Right lobe of liver (tissue), 6 donors: ENCODE measurements at regions not wholly inside any gene's neighbourhood (a gene's known extent, or its start where the extent isn't known, plus 50 kb on each side); places are given as distances from the start of the nearest gene placed in this dataset.

Experiments
- ATAC-seq, 4 donors: fragments of 200-7000 bp; cut with Tn5 transposase; one replicate each; pipeline ENCODE4 v1.9.1; 2020; ENCODE audit warnings: mild to moderate bottlenecking in 4 of 4, moderate library complexity in 4 of 4
- DNase-seq, 3 donors: peaks; one replicate each; pipeline ENCODE4 v3.0.0-alpha.2; 2020
- H3K27ac ChIP-seq, 3 donors: fragments of 200-600 bp; one replicate each; pipeline ENCODE4 v1.8.0; 2022
- H3K27me3 ChIP-seq, 2 donors: fragments of 200-600 bp; one replicate each; pipeline ENCODE4 v1.8.0; 2022
- H3K36me3 ChIP-seq, 4 donors: fragments of 200-600 bp; sonication (generic) in 1 of 4; one replicate each; pipeline versions ENCODE4 v1.5.1 to v1.8.0; 2017 to 2022; ENCODE audit warnings: control low read depth in 1 of 4
- H3K4me1 ChIP-seq, 4 donors: fragments of 200-600 bp; sonication (generic) in 1 of 4; one replicate each; pipeline versions ENCODE4 v1.5.1 to v1.8.0; 2017 to 2022; ENCODE audit warnings: control low read depth in 1 of 4
- H3K4me3 ChIP-seq, 3 donors: fragments of 200-600 bp; one replicate each; pipeline ENCODE4 v1.8.0; 2022
- H3K9me3 ChIP-seq, 4 donors: fragments of 200-600 bp; sonication (generic) in 1 of 4; one replicate each; pipeline versions ENCODE4 v1.5.1 to v1.8.0; 2017 to 2022; ENCODE audit warnings: control low read depth in 1 of 4
- POLR2A ChIP-seq: fragments of 450-650 bp; IDR thresholded peaks from one replicate; pipeline ENCODE4 v1.6.1; 2017; ENCODE audit warnings: antibody characterized with exemption, mild to moderate bottlenecking
- WGBS: methylation state at CpG from one replicate; pipeline ENCODE4 v1.1.6; 2018; ENCODE audit warnings: low coverage, low lambda C conversion rate; ENCODE audit not compliant: insufficient coverage; ENCODE audit errors: missing lambda C conversion rate; 5-methylcytosine and 5-hydroxymethylcytosine counted together
- intact Hi-C, 2 donors: fragments of 100-400 bp; cut with DNase I; formaldehyde crosslinking; loops; one replicate each; pipeline versions ENCODE4 v1.11.2 to v1.14.1; 2022
- TF ChIP-seq, protein P1 (sequence below), 4 donors: fragments of 200-600 bp in 3 of 4; fragments of 450-650 bp in 1 of 4; IDR thresholded peaks; one replicate each; pipeline versions ENCODE4 v1.5.1 to v1.8.0; 2016 to 2022; ENCODE audit warnings: antibody characterized with exemption in 4 of 4, mild to moderate bottlenecking in 2 of 4
- donor health status: DM: no; HTN: yes; CAD: no.
- donor health status: DM: no; HTN: no; CAD: no.
- donor health status: DM: no; HTN: no; CAD: no.
- donor health status: DM: no; HTN: yes; CAD: no.
- donor health status: DM: no; HTN: yes; CAD: no.

DNA sequence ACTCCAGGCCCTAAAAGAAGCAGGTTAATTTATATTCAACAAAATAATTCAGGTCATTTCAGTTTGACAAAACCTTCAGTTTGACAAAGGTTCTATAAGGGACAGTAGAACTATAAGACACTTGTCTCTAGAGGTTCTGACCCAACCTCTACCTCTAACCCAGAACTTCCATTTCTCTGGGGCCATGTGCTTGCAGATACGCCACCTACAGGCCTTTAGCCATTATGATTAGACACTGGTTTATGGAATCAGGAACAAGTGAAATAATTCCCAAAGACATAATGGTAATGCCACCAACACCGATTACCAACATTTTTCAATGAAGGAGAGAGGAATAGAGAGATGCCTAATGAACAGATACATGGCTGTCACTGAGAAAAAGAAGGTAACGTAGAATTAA, 733.9 kb downstream of the PRELID2 start:
- H3K27me3 ChIP-seq: no peaks in the 10 kb centered on the region
- ATAC-seq: no peak
- H3K27ac ChIP-seq: no peak overlapping the region
- no peak for DNase-seq
- 59% methylated on average over 3 of the region's 3 CpGs for WGBS
- intact Hi-C loops: no loop called here
- H3K36me3 ChIP-seq: no peaks in the 10 kb centered on the region
- H3K4me3 ChIP-seq: no peak overlapping the region
- H3K4me1 ChIP-seq: no peaks in the 10 kb centered on the region
- TF ChIP-seq POLR2A: no peak
- TF ChIP-seq, protein P1, sequence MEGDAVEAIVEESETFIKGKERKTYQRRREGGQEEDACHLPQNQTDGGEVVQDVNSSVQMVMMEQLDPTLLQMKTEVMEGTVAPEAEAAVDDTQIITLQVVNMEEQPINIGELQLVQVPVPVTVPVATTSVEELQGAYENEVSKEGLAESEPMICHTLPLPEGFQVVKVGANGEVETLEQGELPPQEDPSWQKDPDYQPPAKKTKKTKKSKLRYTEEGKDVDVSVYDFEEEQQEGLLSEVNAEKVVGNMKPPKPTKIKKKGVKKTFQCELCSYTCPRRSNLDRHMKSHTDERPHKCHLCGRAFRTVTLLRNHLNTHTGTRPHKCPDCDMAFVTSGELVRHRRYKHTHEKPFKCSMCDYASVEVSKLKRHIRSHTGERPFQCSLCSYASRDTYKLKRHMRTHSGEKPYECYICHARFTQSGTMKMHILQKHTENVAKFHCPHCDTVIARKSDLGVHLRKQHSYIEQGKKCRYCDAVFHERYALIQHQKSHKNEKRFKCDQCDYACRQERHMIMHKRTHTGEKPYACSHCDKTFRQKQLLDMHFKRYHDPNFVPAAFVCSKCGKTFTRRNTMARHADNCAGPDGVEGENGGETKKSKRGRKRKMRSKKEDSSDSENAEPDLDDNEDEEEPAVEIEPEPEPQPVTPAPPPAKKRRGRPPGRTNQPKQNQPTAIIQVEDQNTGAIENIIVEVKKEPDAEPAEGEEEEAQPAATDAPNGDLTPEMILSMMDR (IDR thresholded peaks at IDR 0.05): peak; percentile 7 to 27 (median 16)
- no peaks in the 10 kb centered on the region for H3K9me3 ChIP-seq

- Histone ChIP-seq H3K4me1 (no peaks in the 10 kb centered on the region), H3K9me3 (peaks cover 0 to 3% (median 0%) of the 10 kb centered on the region in 4 donors), H3K36me3 (no peaks in the 10 kb centered on the region), H3K27ac (no peak overlapping the region), H3K27me3 (no peaks in the 10 kb centered on the region), H3K4me3 (no peak overlapping the region)
- ATAC-seq: no peak
- WGBS: 64% methylated on average over 1 of the region's 1 CpG
- DNase-seq: no peak
- no peak for TF ChIP-seq POLR2A
- TF ChIP-seq, protein P1 (IDR thresholded peaks at IDR 0.05): no peak
- intact Hi-C loops: no loop called here
Observed at GRCh38 chr5:145090115-145090514, 745.0 kb downstream of the PRELID2 start.

GRCh38 chr5:145084834-145085233, 750.3 kb downstream of the PRELID2 start:
- no peak for TF ChIP-seq POLR2A
- TF ChIP-seq, protein P1 (IDR thresholded peaks at IDR 0.05): no peak
- Histone ChIP-seq H3K27ac (no peak overlapping the region), H3K36me3 (no peaks in the 10 kb centered on the region), H3K9me3 (no peaks in the 10 kb centered on the region), H3K27me3 (no peaks in the 10 kb centered on the region), H3K4me3 (no peak overlapping the region), H3K4me1 (no peaks in the 10 kb centered on the region)
- DNase-seq (no peak), ATAC-seq (no peak)
- 64% methylated on average over 2 of the region's 2 CpGs for WGBS
- intact Hi-C loops: no loop called here

DNA sequence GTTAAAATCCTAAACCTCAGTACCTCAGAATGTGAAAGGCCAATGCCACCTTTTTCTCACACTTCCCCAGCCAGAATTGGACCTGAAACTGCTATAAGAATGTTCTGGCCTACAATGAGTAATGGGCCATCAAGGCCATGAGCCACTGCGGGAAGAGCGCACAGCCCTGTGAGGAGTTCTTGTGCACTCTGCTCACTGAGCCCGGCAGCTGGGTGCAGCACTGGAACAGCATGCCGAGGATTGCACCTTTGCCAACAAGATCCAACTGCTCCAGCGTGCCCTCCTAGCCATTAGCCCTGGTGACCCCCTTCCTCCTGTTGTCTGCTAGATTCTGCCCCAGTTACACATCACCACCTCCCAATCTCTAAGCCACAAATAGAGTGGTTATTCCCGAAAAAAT, 758.1 kb downstream of the PRELID2 start:
- 50% methylated on average over 2 of the region's 6 CpGs for WGBS
- ATAC-seq (no peak), DNase-seq (no peak)
- Histone ChIP-seq H3K27ac (no peak overlapping the region), H3K9me3 (no peaks in the 10 kb centered on the region), H3K4me3 (no peak overlapping the region), H3K4me1 (no peaks in the 10 kb centered on the region), H3K27me3 (no peaks in the 10 kb centered on the region), H3K36me3 (no peaks in the 10 kb centered on the region)
- no peak for TF ChIP-seq POLR2A
- TF ChIP-seq, protein P1 (IDR thresholded peaks at IDR 0.05): no peak
- intact Hi-C loops: no loop called here

- ATAC-seq (no peak), DNase-seq (no peak)
- Histone ChIP-seq H3K27me3 (no peaks in the 10 kb centered on the region), H3K4me1 (no peaks in the 10 kb centered on the region), H3K36me3 (no peaks in the 10 kb centered on the region), H3K9me3 (no peaks in the 10 kb centered on the region), H3K4me3 (no peak overlapping the region), H3K27ac (no peak overlapping the region)
- TF ChIP-seq, protein P1 (IDR thresholded peaks at IDR 0.05): no peak
- no peak for TF ChIP-seq POLR2A
- intact Hi-C loops: no loop called here
Observed at GRCh38 chr5:145076040-145076439, 759.1 kb downstream of the PRELID2 start.
